Osteocyte (in vitro differentiated cells): ENCODE measurements at regions not wholly inside any gene's neighbourhood (a gene's known extent, or its start where the extent isn't known, plus 50 kb on each side); places are given as distances from the start of the nearest gene placed in this dataset.

ENCODE experiments used
- DNase-seq: peaks from one replicate; pipeline ENCODE4 v3.0.0; 2021; ENCODE audit warnings: mixed read lengths; ENCODE audit not compliant: unreplicated experiment; ENCODE audit errors: extremely low spot score
- H3K27ac Mint-ChIP-seq: one replicate; pipeline ENCODE4 v1.8.0; 2021; ENCODE audit warnings: mild to moderate bottlenecking, mixed read lengths; ENCODE audit not compliant: unreplicated experiment
- H3K27me3 Mint-ChIP-seq: one replicate; pipeline ENCODE4 v1.8.0; 2021; ENCODE audit warnings: mixed read lengths; ENCODE audit not compliant: unreplicated experiment
- H3K36me3 Mint-ChIP-seq: one replicate; pipeline ENCODE4 v1.8.0; 2021; ENCODE audit warnings: mixed read lengths; ENCODE audit not compliant: unreplicated experiment
- H3K4me1 Mint-ChIP-seq: one replicate; pipeline ENCODE4 v1.8.0; 2021; ENCODE audit warnings: mixed read lengths; ENCODE audit not compliant: unreplicated experiment
- H3K4me3 Mint-ChIP-seq: one replicate; pipeline ENCODE4 v1.8.0; 2021; ENCODE audit warnings: mild to moderate bottlenecking, moderate library complexity, mixed read lengths; ENCODE audit not compliant: unreplicated experiment
- H3K9me3 Mint-ChIP-seq: one replicate; pipeline ENCODE4 v1.8.0; 2021; ENCODE audit warnings: mixed read lengths; ENCODE audit not compliant: unreplicated experiment
- TF ChIP-seq, protein P1 (sequence below): fragments of 200-600 bp; sonication (generic); IDR thresholded peaks from 2 replicates; pipeline ENCODE4 v1.5.0; 2021; ENCODE audit warnings: antibody characterized with exemption, mild to moderate bottlenecking, moderate library complexity

- H3K27me3 Mint-ChIP-seq, result no peaks in the 10 kb centered on the region
- no peak overlapping the region for H3K27ac Mint-ChIP-seq
- H3K4me1 Mint-ChIP-seq, result peaks cover 4% of the 10 kb centered on the region
- H3K36me3 Mint-ChIP-seq, result peaks cover 4% of the 10 kb centered on the region
- DNase-seq, result no peak
- H3K4me3 Mint-ChIP-seq, result no peak overlapping the region
- TF ChIP-seq, protein P1, sequence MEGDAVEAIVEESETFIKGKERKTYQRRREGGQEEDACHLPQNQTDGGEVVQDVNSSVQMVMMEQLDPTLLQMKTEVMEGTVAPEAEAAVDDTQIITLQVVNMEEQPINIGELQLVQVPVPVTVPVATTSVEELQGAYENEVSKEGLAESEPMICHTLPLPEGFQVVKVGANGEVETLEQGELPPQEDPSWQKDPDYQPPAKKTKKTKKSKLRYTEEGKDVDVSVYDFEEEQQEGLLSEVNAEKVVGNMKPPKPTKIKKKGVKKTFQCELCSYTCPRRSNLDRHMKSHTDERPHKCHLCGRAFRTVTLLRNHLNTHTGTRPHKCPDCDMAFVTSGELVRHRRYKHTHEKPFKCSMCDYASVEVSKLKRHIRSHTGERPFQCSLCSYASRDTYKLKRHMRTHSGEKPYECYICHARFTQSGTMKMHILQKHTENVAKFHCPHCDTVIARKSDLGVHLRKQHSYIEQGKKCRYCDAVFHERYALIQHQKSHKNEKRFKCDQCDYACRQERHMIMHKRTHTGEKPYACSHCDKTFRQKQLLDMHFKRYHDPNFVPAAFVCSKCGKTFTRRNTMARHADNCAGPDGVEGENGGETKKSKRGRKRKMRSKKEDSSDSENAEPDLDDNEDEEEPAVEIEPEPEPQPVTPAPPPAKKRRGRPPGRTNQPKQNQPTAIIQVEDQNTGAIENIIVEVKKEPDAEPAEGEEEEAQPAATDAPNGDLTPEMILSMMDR, result no peak
- peaks cover 28% of the 10 kb centered on the region for H3K9me3 Mint-ChIP-seq
These were observed 308.7 kb downstream of the PTEN start for GRCh38 chr10:88172159-88172558.

DNA sequence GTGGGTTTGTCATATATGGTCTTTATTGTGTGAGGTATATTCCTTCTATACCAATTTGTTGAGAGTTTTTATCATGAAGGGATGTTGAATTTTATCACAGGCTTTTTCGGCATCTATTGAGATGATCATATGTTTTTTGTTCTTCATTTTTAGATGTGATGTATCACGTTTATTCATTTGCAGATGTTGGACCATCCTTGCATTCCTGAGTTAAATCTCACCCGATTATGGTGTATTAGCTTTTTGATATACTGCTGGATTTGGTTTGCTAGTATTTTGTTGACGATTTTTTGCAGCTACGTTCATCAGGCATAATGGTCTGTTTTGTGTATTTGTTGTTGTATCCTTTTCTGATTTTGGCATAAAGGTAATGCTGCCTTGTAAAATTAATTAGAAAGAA, 311.0 kb downstream of the PTEN start:
- H3K27ac Mint-ChIP-seq, result no peak overlapping the region
- DNase-seq, result no peak
- H3K27me3 Mint-ChIP-seq, result no peaks in the 10 kb centered on the region
- H3K4me3 Mint-ChIP-seq, result no peak overlapping the region
- peaks cover 4% of the 10 kb centered on the region for H3K36me3 Mint-ChIP-seq
- H3K9me3 Mint-ChIP-seq, result peaks cover 28% of the 10 kb centered on the region
- H3K4me1 Mint-ChIP-seq, result peaks cover 3% of the 10 kb centered on the region
- TF ChIP-seq, protein P1, result no peak

GRCh38 chr10:88178758-88179157, 315.3 kb downstream of the PTEN start:
- Mint-ChIP-seq H3K4me1 (peaks cover 2% of the 10 kb centered on the region), H3K36me3 (peaks cover 4% of the 10 kb centered on the region), H3K27me3 (no peaks in the 10 kb centered on the region), H3K27ac (no peak overlapping the region), H3K4me3 (no peak overlapping the region), H3K9me3 (peaks cover 28% of the 10 kb centered on the region)
- TF ChIP-seq, protein P1, result no peak
- no peak for DNase-seq

- H3K27me3 Mint-ChIP-seq, result no peaks in the 10 kb centered on the region
These were observed 316.4 kb downstream of the PTEN start for GRCh38 chr10:88179831-88180230.

DNA sequence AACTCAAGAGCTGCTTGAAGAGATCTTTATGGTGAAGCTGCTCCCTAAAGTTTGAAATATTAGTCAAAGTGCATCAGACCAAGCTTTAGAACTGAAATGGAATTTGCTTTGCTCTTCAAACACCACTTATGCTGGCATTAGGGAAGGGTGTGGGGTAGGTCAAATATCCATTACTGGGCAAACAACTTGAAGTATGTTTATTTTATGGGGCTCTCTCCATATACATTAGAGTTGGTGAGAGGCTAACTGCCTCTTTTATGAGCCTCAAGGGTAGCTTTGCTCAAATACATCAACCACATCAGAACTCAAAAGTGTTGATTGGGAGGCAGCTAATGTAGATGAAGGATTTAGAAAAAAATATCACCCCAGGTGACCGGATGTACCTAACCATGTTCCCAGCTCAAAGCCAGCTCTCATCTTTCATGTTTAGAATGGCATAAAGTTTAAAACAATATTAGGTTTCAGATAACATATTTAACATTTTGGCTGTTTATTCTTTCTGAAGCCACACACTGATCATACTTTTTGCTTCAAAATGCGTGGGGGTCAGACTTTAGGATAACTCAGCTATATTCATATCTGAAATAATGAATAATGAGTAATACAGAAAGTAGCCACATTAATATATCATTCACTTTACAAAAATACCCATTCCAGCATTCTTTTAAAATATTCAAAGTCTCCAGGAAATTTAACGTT, 318.6 kb downstream of the PTEN start:
- no peak for DNase-seq
- no peak overlapping the region for H3K27ac Mint-ChIP-seq
- peaks cover 2% of the 10 kb centered on the region for H3K4me1 Mint-ChIP-seq
- no peak overlapping the region for H3K4me3 Mint-ChIP-seq
- TF ChIP-seq, protein P1, result no peak
- H3K36me3 Mint-ChIP-seq, result no peaks in the 10 kb centered on the region
- no peaks in the 10 kb centered on the region for H3K27me3 Mint-ChIP-seq
- H3K9me3 Mint-ChIP-seq, result peaks cover 7% of the 10 kb centered on the region

More at GRCh38 chr10:88179831-88180230, 316.4 kb downstream of the PTEN start:
- TF ChIP-seq, protein P1, result no peak
- H3K9me3 Mint-ChIP-seq, result peaks cover 21% of the 10 kb centered on the region
- no peak overlapping the region for H3K4me3 Mint-ChIP-seq
- DNase-seq, result no peak
- peaks cover 4% of the 10 kb centered on the region for H3K36me3 Mint-ChIP-seq
- H3K27ac Mint-ChIP-seq, result no peak overlapping the region
- peaks cover 2% of the 10 kb centered on the region for H3K4me1 Mint-ChIP-seq
